Astrocyte (in vitro differentiated cells and primary cell): ENCODE measurements at regions not wholly inside any gene's neighbourhood (a gene's known extent, or its start where the extent isn't known, plus 50 kb on each side); places are given as distances from the start of the nearest gene placed in this dataset.

Experiments
- EZH2 ChIP-seq: IDR thresholded peaks from 2 replicates; pipeline ENCODE4 v1.6.1; 2012; ENCODE audit warnings: mild to moderate bottlenecking, low read length, inconsistent platforms; ENCODE audit not compliant: insufficient read depth
- TF ChIP-seq, protein P1 (sequence below): IDR thresholded peaks from 2 replicates; pipeline ENCODE4 v1.5.1; 2011; ENCODE audit warnings: low read depth, mild to moderate bottlenecking, inconsistent platforms, low read length, moderate library complexity; ENCODE audit not compliant: insufficient read depth

DNA sequence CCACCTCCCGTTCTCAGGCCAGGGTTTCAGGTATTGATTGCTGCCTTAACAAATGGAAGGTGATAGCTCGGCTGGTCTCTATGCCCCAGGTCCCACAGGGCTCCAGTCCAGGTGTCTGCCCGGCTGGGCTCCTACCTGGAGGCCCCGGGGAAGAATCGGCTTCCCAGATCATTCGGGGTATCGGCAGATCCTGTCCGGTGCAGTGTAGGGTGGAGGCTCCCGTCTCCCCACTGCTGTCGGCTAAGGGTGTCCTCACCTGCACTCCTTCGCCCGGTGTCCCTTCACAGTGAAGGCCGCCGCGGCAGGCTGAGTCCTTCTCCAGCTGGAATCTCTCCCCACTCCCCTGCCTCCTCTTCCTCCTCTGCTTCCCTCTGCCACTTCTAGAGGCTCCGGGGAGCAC is 573.9 kb upstream of the SALL3 start:
- TF ChIP-seq EZH2 = no peak
- TF ChIP-seq, protein P1, sequence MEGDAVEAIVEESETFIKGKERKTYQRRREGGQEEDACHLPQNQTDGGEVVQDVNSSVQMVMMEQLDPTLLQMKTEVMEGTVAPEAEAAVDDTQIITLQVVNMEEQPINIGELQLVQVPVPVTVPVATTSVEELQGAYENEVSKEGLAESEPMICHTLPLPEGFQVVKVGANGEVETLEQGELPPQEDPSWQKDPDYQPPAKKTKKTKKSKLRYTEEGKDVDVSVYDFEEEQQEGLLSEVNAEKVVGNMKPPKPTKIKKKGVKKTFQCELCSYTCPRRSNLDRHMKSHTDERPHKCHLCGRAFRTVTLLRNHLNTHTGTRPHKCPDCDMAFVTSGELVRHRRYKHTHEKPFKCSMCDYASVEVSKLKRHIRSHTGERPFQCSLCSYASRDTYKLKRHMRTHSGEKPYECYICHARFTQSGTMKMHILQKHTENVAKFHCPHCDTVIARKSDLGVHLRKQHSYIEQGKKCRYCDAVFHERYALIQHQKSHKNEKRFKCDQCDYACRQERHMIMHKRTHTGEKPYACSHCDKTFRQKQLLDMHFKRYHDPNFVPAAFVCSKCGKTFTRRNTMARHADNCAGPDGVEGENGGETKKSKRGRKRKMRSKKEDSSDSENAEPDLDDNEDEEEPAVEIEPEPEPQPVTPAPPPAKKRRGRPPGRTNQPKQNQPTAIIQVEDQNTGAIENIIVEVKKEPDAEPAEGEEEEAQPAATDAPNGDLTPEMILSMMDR = no peak
